HT1080 (cell line): ENCODE measurements at regions not wholly inside any gene's neighbourhood (a gene's known extent, or its start where the extent isn't known, plus 50 kb on each side); places are given as distances from the start of the nearest gene placed in this dataset.
A peak's percentile ranks its signal among the peaks of the same experiment; 100 is the strongest.

ENCODE experiments used
- DNase-seq: peaks from one replicate; pipeline ENCODE4 v3.0.0-alpha.2; 2015; ENCODE audit warnings: low read depth

GRCh38 chr10:52644373-52645186, 128.0 kb downstream of the MBL2 start:
- DNase-seq = peak; percentile 58

- DNase-seq = no peak
Observed at GRCh38 chr10:52645187-52645758, 127.3 kb downstream of the MBL2 start.

DNA sequence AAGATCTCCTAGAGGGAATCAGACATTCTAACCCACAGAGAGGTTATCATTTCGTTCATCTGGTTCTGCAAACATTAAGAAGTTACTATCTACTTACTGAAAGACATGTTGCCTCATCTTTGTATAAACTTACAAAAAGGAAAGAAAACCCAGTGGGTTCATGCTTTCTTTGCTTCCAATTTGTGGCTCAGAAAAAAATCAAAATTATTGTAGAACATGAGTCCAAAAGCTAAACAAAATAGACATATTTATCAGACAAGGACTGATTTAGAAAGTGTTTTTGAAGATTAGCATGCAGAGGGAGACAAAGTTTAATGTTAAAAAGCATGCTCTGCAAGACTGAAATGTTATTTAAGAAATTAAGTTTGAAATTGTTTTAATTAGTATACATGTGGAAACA, 123.1 kb downstream of the MBL2 start:
- DNase-seq = no peak

DNA sequence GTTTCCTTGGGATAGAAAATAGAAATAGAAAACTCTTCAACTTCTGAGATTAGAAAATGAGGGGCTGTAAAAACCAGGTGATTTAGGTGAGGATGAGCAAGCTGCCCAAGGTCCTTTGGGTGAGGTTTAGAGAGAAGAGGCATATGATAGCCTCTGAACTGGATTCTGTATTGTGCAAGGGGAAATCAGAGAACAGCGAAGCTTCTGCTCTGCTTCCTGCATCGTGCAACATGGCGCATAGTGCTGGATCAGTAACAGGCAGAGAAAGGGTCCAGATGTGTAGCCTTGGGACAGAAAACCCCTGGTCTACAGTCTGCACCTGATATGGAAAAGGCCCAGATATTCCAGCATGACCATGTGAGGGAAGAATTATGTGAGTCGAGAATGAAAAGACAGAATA, 121.7 kb downstream of the MBL2 start:
- DNase-seq = no peak

- DNase-seq = no peak
Observed at GRCh38 chr10:52651293-52651692, 121.3 kb downstream of the MBL2 start.

GRCh38 chr10:52652431-52653262, 119.9 kb downstream of the MBL2 start:
- DNase-seq = peak; percentile 26

- no peak for DNase-seq
Observed at GRCh38 chr10:52653263-52653909, 119.2 kb downstream of the MBL2 start.

DNA sequence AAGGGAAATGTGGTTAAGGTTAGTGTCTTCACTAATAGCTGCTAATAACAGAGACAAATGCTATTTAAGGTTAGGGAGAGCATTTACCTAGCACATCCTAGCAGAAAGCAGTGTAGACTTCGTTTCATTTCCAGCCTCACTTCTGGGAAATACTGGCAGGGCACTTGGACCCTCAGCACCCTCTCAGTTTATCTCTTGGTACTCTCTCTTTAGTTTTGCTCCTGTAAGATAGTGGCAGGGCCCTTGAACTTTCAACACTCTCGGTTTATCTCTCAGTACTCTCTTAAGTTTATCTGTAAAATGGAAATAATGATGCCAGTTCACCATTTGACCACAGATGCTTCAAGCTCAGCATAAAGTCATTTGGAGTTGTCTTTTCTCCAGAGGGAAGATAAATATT, 118.4 kb downstream of the MBL2 start:
- no peak for DNase-seq

DNA sequence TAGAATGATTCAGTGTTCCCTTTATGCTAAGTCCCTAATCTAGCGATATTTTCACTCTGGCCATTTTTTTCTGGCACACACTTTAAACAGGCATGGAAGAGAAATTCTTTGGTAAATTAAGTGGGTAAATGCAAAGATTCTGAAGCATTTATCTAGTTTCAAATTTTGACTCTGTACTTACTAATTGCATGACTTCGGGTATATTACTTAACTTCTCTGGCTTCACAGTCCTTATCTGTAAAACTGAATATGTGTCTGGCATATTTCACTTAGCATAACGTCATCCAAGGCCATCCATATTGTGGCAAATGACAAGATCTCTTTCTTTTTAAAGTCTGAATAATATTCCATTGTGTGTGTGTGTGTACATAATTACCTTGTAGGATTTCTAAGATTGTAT, 114.5 kb downstream of the MBL2 start:
- no peak for DNase-seq

- no peak for DNase-seq
Observed at GRCh38 chr10:52659085-52659484, 113.5 kb downstream of the MBL2 start.

DNA sequence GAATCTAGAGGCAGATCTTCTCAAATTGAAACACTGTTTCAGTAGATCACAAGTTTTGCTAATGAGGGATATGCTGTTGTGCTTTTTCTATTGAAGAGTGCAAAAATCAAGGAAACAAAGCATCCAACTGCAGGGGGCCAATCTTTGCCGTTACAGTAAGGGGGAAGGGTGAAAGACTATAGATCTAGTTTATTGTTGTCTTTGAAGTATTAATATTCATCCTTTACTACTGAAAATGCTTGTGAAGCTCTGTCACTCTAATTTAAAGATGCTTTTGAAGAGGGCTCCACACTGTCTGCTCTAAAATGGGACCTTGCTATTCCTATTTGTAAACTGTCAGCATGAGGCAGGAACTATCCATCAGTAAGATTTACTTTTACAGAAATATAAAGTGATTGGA, 110.3 kb downstream of the MBL2 start:
- DNase-seq = no peak

GRCh38 chr10:52663161-52663560, 109.4 kb downstream of the MBL2 start:
- no peak for DNase-seq

DNA sequence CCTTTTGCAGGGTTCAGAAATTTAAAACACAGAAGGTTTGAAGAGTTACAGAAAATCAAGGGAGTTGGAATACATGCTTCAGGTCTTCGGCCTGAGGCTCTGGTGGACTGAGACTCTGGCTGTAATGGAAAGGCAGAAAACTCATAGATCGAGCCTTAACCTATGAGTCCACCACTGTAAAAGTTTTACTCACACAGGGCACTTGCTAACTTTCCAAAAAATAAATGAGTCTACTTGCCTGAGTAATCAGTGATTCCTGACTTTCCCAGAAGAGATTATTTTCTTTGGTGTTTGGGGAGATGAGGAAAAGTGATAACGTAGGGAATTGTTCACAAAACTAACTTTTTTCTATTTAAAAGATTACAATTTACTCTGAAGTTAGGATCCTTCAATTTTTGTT, 108.0 kb downstream of the MBL2 start:
- DNase-seq = no peak

DNA sequence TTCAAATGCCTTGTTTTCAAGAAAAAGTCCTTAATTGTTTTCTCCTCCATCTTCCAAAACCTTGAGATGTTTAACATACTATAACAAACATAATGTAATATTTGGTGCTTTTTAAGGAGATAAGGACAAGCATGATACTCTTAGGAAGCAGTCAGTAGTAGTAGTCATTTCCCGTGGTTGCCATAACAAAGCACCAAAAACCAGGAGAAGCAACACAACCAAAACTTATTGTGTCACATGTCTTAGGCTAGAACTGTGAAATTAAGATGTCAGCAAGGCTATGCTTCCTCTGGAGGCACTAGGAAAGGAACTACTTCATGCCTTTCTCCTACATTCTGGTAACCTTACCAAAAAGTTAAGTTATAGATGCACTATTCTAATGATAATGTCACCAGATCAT, 106.8 kb downstream of the MBL2 start:
- peak; percentile 41 for DNase-seq

DNA sequence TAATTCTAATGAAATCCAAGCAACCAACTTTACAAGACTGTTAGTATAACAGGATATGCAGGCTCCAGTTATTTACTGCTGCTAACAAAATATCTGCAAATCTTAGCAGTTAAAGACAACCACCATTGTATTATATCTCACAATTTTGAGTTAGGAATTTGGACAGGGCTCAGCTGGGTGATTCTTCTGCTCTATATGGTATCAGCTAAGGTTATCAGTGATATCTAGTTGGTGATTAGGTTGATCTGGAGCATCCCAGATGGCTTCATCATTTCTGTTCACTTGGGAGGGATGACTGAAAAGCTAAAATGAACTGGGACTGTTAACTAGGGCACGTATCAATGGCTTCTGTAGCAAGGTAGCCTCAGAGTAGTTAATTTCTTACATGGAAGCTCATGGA, 105.7 kb downstream of the MBL2 start:
- DNase-seq = no peak

DNA sequence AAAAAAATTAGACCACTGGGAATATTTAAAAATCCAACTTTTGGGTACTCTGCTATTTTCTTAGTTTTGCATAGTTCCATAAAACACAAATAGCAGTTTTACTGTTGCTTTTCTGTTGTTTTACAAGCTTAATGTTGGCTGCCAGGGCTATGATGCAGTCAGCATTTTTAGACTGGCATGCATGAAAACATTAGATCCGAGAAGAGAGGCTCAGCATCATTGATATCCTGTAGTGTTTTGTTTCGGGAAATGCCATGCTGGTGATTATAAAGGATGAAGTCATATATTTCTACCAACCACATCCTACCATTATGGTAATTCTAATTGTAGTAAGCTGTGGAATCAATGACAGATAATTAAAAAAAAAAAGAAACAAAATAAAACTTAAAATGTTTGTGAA, 104.6 kb downstream of the MBL2 start:
- DNase-seq = peak; percentile 68

GRCh38 chr10:52672880-52673279, 99.7 kb downstream of the MBL2 start:
- DNase-seq = no peak

GRCh38 chr10:52673468-52673867, 99.1 kb downstream of the MBL2 start:
- no peak for DNase-seq

GRCh38 chr10:52674474-52674873, 98.1 kb downstream of the MBL2 start:
- DNase-seq = no peak

- DNase-seq = no peak
Observed at GRCh38 chr10:52677086-52677485, 95.5 kb downstream of the MBL2 start.

GRCh38 chr10:52678611-52679010, 94.0 kb downstream of the MBL2 start:
- no peak for DNase-seq

GRCh38 chr10:52679117-52679516, 93.5 kb downstream of the MBL2 start:
- DNase-seq = no peak
